IMR-90 (cell line): ENCODE measurements at regions not wholly inside any gene's neighbourhood (a gene's known extent, or its start where the extent isn't known, plus 50 kb on each side); places are given as distances from the start of the nearest gene placed in this dataset.
A peak's percentile ranks its signal among the peaks of the same experiment; 100 is the strongest.

Experiments used
- ATAC-seq: fragments of 200-7000 bp; cut with Tn5 transposase; 2 replicates; pipeline ENCODE4 v1.9.1; 2020; ENCODE audit warnings: low read depth, mild to moderate bottlenecking, moderate library complexity
- BruUV-seq: library from RNA; stranded (reverse); fragments of 400-500 nt; replicated peaks from 2 replicates; lab custom pipeline; 2021; lab: Mats Ljungman, UMichigan
- CTCF ChIA-PET: fragments of 300-600 bp; formaldehyde crosslinking; extraction: SDS; loops from one replicate; lab custom pipeline; 2021; ENCODE audit warnings: antibody characterized with exemption; lab: Yijun Ruan, JAX
- POLR2A ChIA-PET: fragments of 300-600 bp; sonication (Branson Sonifier 250); formaldehyde crosslinking; loops from one replicate; lab custom pipeline; 2022; ENCODE audit warnings: antibody characterized with exemption; ENCODE audit not compliant: unreplicated experiment; lab: Charles Lee
- DNase-seq: peaks from one replicate; pipeline ENCODE4 v3.0.0; 2013
- H2AFZ ChIP-seq: replicated peaks from 2 replicates; pipeline ENCODE3; 2013; ENCODE audit warnings: low read length, mild to moderate bottlenecking; ENCODE audit not compliant: poor library complexity
- H2AK5ac ChIP-seq: 2 replicates; pipeline ENCODE4 v1.6.1; 2013; ENCODE audit warnings: low read depth, low read length, inconsistent platforms
- H2AK9ac ChIP-seq: replicated peaks from 2 replicates; pipeline ENCODE3; 2013; ENCODE audit warnings: mild to moderate bottlenecking, low read depth, low read length, moderate library complexity; ENCODE audit not compliant: poor library complexity
- H2BK120ac ChIP-seq: 2 replicates; pipeline ENCODE4 v1.6.1; 2013; ENCODE audit warnings: low read depth, low read length, inconsistent platforms
- H2BK15ac ChIP-seq: 3 replicates; pipeline ENCODE4 v1.6.1; 2013; ENCODE audit warnings: low read depth, low read length, inconsistent platforms
- H2BK20ac ChIP-seq: 2 replicates; pipeline ENCODE4 v1.6.1; 2013; ENCODE audit warnings: low read depth, mild to moderate bottlenecking, inconsistent platforms, low read length, moderate library complexity
- H2BK5ac ChIP-seq: 2 replicates; pipeline ENCODE4 v1.6.1; 2013; ENCODE audit warnings: mild to moderate bottlenecking, low read depth, low read length, inconsistent platforms; ENCODE audit not compliant: poor library complexity, severe bottlenecking
- H3K14ac ChIP-seq: replicated peaks from 2 replicates; pipeline ENCODE4 v1.6.1; 2013; ENCODE audit warnings: low read depth, low read length, inconsistent platforms
- H3K18ac ChIP-seq: 2 replicates; pipeline ENCODE4 v1.6.1; 2013; ENCODE audit warnings: low read depth, low read length, control low read depth
- H3K23ac ChIP-seq: 2 replicates; pipeline ENCODE4 v1.6.1; 2013; ENCODE audit warnings: low read depth, low read length, inconsistent platforms
- H3K27ac ChIP-seq: 2 replicates; pipeline ENCODE4 v1.5.1; 2013; ENCODE audit warnings: mild to moderate bottlenecking, control low read depth, low read length; ENCODE audit not compliant: insufficient read depth
- H3K27me3 ChIP-seq: 2 replicates; pipeline ENCODE4 v1.6.1; 2013; ENCODE audit warnings: low read length; ENCODE audit not compliant: control insufficient read depth, insufficient read depth
- H3K36me3 ChIP-seq: 2 replicates; pipeline ENCODE4 v1.6.1; 2013; ENCODE audit warnings: low read length, mixed read lengths; ENCODE audit not compliant: control insufficient read depth, insufficient read depth
- H3K4ac ChIP-seq: 2 replicates; pipeline ENCODE4 v1.6.1; 2013; ENCODE audit warnings: low read depth, low read length, inconsistent platforms
- H3K4me1 ChIP-seq: 2 replicates; pipeline ENCODE4 v1.6.1; 2013; ENCODE audit warnings: low read length, mixed read lengths; ENCODE audit not compliant: control insufficient read depth, insufficient read depth
- H3K4me2 ChIP-seq: 2 replicates; pipeline ENCODE4 v1.6.1; 2013; ENCODE audit warnings: low read depth, mild to moderate bottlenecking, control low read depth, low read length, moderate library complexity
- H3K4me3 ChIP-seq: 2 replicates; pipeline ENCODE4 v1.5.1; 2013; ENCODE audit warnings: low read depth, mild to moderate bottlenecking, control low read depth, low read length, moderate library complexity; ENCODE audit not compliant: insufficient read depth
- H3K56ac ChIP-seq: 2 replicates; pipeline ENCODE4 v1.6.1; 2013; ENCODE audit warnings: low read length, inconsistent platforms; ENCODE audit not compliant: insufficient read depth; ENCODE audit errors: extremely low read depth
- H3K79me1 ChIP-seq, 2 experiments: 2 replicates each; pipeline ENCODE4 v1.6.1; 2013; ENCODE audit warnings: low read length in 2 of 2, inconsistent platforms in 1 of 2, low read depth in 1 of 2
- H3K9ac ChIP-seq: 2 replicates; pipeline ENCODE4 v1.6.1; 2013; ENCODE audit warnings: low read depth, low read length, control low read depth
- H3K9me1 ChIP-seq: 2 replicates; pipeline ENCODE4 v1.6.1; 2013; ENCODE audit warnings: low read length, inconsistent platforms; ENCODE audit not compliant: insufficient read depth
- H3K9me3 ChIP-seq: 2 replicates; pipeline ENCODE4 v1.6.1; 2013; ENCODE audit warnings: low read length; ENCODE audit not compliant: control insufficient read depth, insufficient read depth
- H4K20me1 ChIP-seq: 2 replicates; pipeline ENCODE4 v1.6.1; 2013; ENCODE audit warnings: low read length, inconsistent platforms; ENCODE audit not compliant: insufficient read depth
- H4K5ac ChIP-seq: 2 replicates; pipeline ENCODE4 v1.6.1; 2013; ENCODE audit warnings: mild to moderate bottlenecking, low read depth, low read length, control low read depth
- H4K8ac ChIP-seq, 2 experiments: 2 replicates each; pipeline ENCODE4 v1.6.1; 2013; ENCODE audit warnings: low read depth in 2 of 2, low read length in 2 of 2, control low read depth in 1 of 2, inconsistent platforms in 1 of 2
- H4K91ac ChIP-seq: 2 replicates; pipeline ENCODE4 v1.6.1; 2013; ENCODE audit warnings: low read depth, low read length, inconsistent platforms; ENCODE audit not compliant: insufficient read depth
- BHLHE40 ChIP-seq: fragments of 150-350 bp; IDR thresholded peaks from 2 replicates; pipeline ENCODE4 v1.6.1; 2016; ENCODE audit warnings: mild to moderate bottlenecking, low read depth, low read length
- CEBPB ChIP-seq: IDR thresholded peaks from 2 replicates; pipeline ENCODE4 v1.6.1; 2012; ENCODE audit warnings: low read depth, low read length, improper control_type of control experiment
- CHD1 ChIP-seq: IDR thresholded peaks from 2 replicates; pipeline ENCODE4 v1.6.1; 2012; ENCODE audit warnings: low read depth, low read length, improper control_type of control experiment
- MXI1 ChIP-seq: IDR thresholded peaks from 2 replicates; pipeline ENCODE4 v1.6.1; 2012; ENCODE audit warnings: low read depth, mild to moderate bottlenecking, low read length, moderate library complexity, borderline replicate concordance
- SMC3 ChIP-seq: fragments of 150-350 bp; IDR thresholded peaks from 2 replicates; pipeline ENCODE4 v1.6.1; 2016; ENCODE audit warnings: low read depth, mild to moderate bottlenecking, antibody characterized with exemption, low read length, moderate library complexity
- WGBS, 2 experiments: methylation state at CpG; one replicate each; pipeline versions ENCODE4 v1.1.5 to v1.1.7; 2013; ENCODE audit warnings: missing lambda C conversion rate in 2 of 2; ENCODE audit not compliant: insufficient read length in 1 of 2; ENCODE audit errors: extremely low coverage in 2 of 2; 5-methylcytosine and 5-hydroxymethylcytosine counted together
- dilution Hi-C: fragments of 300-500 bp; cut with HindIII; formaldehyde crosslinking; loops from one replicate; pipeline ENCODE4 v1.14.3; 2018; ENCODE audit warnings: low sequenced_read_pairs; ENCODE audit not compliant: unreplicated experiment
- in situ Hi-C: fragments of 300-500 bp; cut with MboI; formaldehyde crosslinking; loops from 3 replicates; pipeline ENCODE4 v1.14.3; 2019; ENCODE audit warnings: low sequenced_read_pairs, inconsistent platforms, mixed read lengths
- intact Hi-C: fragments of 100-400 bp; cut with micrococcal nuclease; formaldehyde crosslinking; loops from 2 replicates; pipeline ENCODE4 v1.10.0; 2022

DNA sequence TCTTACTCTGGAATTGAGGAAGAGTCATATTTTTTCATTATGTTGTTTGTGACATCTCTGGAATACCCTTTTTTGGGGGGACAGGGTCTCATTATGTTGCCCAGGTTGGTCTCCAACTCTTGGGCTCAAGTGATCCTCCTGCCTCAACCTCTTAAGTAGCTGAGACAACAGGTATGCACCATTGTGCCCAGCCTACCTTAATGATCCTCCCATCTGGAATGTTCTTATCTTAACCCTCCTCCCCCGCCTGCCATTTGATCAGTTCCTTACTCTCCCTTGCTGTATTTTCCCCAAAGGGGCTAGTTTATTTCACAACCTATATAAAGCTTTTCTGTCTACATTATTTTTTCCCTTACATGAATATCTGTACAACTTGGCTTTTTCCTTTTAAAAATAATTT is 594.7 kb downstream of the METTL15 start:
- no peak for TF ChIP-seq SMC3
- no peak for TF ChIP-seq CHD1
- no peak for TF ChIP-seq BHLHE40
- TF ChIP-seq MXI1 = no peak
- no peak for TF ChIP-seq CEBPB
- no peaks in the 10 kb centered on the region for H3K9me1 ChIP-seq
- CTCF ChIA-PET = no interaction called here
- no CpG with 5 or more reads among the region's 1 CpG for WGBS, 2 experiments
- no peak overlapping the region for H3K56ac ChIP-seq
- H3K4me2 ChIP-seq = no peak overlapping the region
- peak overlapping the region; percentile 46; the same call in 1 of the 2 replicates for H4K91ac ChIP-seq
- no peaks in the 10 kb centered on the region for H3K9me3 ChIP-seq
- no peaks in the 10 kb centered on the region for H4K20me1 ChIP-seq
- H2AK5ac ChIP-seq = peak overlapping the region; percentile 60; the same call in 1 of the 2 replicates
- H2BK120ac ChIP-seq = 0 out of 2 replicates have a peak overlapping the region, but pooled peaks have one; percentile 56
- H3K23ac ChIP-seq = no peak overlapping the region
- H2AK9ac ChIP-seq = no peak overlapping the region
- peak overlapping the region; percentile 88; the same call in 1 of the 2 replicates for H3K18ac ChIP-seq
- H3K14ac ChIP-seq = no peak overlapping the region
- H4K5ac ChIP-seq = peak overlapping the region; percentile 3; the same call in 1 of the 2 replicates
- DNase-seq (no peak), ATAC-seq (no peak)
- 0 out of 4 replicates have a peak overlapping the region, but pooled peaks of 1 of the 2 experiments have one; percentile 1 for H4K8ac ChIP-seq
- peak overlapping the region; percentile 76 for H2BK20ac ChIP-seq
- H2BK15ac ChIP-seq = no peak overlapping the region; the same call in 2 of the 3 replicates
- in situ Hi-C loops (no loop called here), dilution Hi-C loops (no loop called here), intact Hi-C loops (no loop called here)
- H3K4ac ChIP-seq = no peak overlapping the region
- no peak overlapping the region for H3K9ac ChIP-seq
- POLR2A ChIA-PET = no interaction called here
- H2BK5ac ChIP-seq = no peak overlapping the region
- BruUV-seq = no TSS peak
- no peak overlapping the region for H2AFZ ChIP-seq
- H3K36me3 ChIP-seq = no peaks in the 10 kb centered on the region
- peaks cover 11% of the 10 kb centered on the region for H3K4me1 ChIP-seq
- H3K79me1 ChIP-seq = no peaks in the 10 kb centered on the region
- H3K27me3 ChIP-seq = no peaks in the 10 kb centered on the region
- no peak overlapping the region for H3K4me3 ChIP-seq
- no peak overlapping the region for H3K27ac ChIP-seq
